GM12878 (cell line): ENCODE measurements at regions not wholly inside any gene's neighbourhood (a gene's known extent, or its start where the extent isn't known, plus 50 kb on each side); places are given as distances from the start of the nearest gene placed in this dataset.

Experiments
- ATAC-seq: fragments of 200-7000 bp; cut with Tn5 transposase; 3 replicates; pipeline ENCODE4 v1.9.1; 2020; ENCODE audit warnings: mild to moderate bottlenecking, moderate library complexity
- BruUV-seq: library from RNA; stranded (reverse); fragments of 400-500 nt; replicated peaks from 2 replicates; lab custom pipeline; 2021; lab: Mats Ljungman, UMichigan
- CTCF ChIA-PET: fragments of 300-600 bp; sonication (Branson Sonifier 250); formaldehyde crosslinking; extraction: SDS; loops from one replicate; lab custom pipeline; 2021; ENCODE audit warnings: inconsistent platforms; lab: Yijun Ruan, JAX
- POLR2A ChIA-PET: fragments of 350-600 bp; formaldehyde crosslinking; extraction: SDS; loops from one replicate; lab custom pipeline; 2021; ENCODE audit warnings: inconsistent platforms; lab: Charles Lee
- RAD21 ChIA-PET: fragments of 300-600 bp; sonication (Branson Sonifier 250); formaldehyde crosslinking; loops from one replicate; lab custom pipeline; 2023; ENCODE audit warnings: antibody characterized with exemption; ENCODE audit not compliant: unreplicated experiment; lab: Charles Lee
- SMC1A ChIA-PET: fragments of 300-600 bp; sonication (Branson Sonifier 250); formaldehyde crosslinking; loops from one replicate; lab custom pipeline; 2023; ENCODE audit not compliant: unreplicated experiment, uncharacterized antibody; lab: Charles Lee
- DNase-seq: peaks from one replicate; pipeline ENCODE4 v3.0.0-alpha.2; 2011; ENCODE audit warnings: low read depth, low spot score
- FAIRE-seq: peaks from 3 replicates; lab custom pipeline; 2011; peaks lifted over from hg19 to GRCh38; lab: Jason Lieb, UNC
- H2AFZ ChIP-seq: 2 replicates; pipeline ENCODE4 v1.6.0; 2011; ENCODE audit warnings: low read depth, low read length, control low read depth; ENCODE audit not compliant: control insufficient read depth
- H3K27ac ChIP-seq: 2 replicates; pipeline ENCODE4 v1.5.1; 2011; ENCODE audit warnings: control low read depth; ENCODE audit not compliant: control insufficient read depth, insufficient read depth
- H3K27me3 ChIP-seq, 2 experiments: replicated peaks in 1 of 2; 2 replicates each; pipeline versions ENCODE4 v1.6.0 to v1.6.1; 2011; ENCODE audit warnings: low read length in 1 of 2; ENCODE audit not compliant: control insufficient read depth in 2 of 2, insufficient read depth in 2 of 2
- H3K36me3 ChIP-seq, 2 experiments: 2 replicates each; pipeline ENCODE4 v1.5.1; 2011; ENCODE audit warnings: low read length in 1 of 2; ENCODE audit not compliant: control insufficient read depth in 2 of 2, insufficient read depth in 2 of 2
- H3K4me1 ChIP-seq: 2 replicates; pipeline ENCODE4 v1.6.1; 2011; ENCODE audit warnings: mild to moderate bottlenecking, low read length, moderate library complexity, mixed read lengths; ENCODE audit not compliant: control insufficient read depth, insufficient read depth
- H3K4me2 ChIP-seq: 2 replicates; pipeline ENCODE4 v1.6.0; 2011; ENCODE audit warnings: control low read depth; ENCODE audit not compliant: control insufficient read depth, insufficient read depth
- H3K4me3 ChIP-seq: fragments of 200-600 bp; sonication (generic); 2 replicates; pipeline ENCODE4 v1.5.1; 2016
- H3K79me2 ChIP-seq: 2 replicates; pipeline ENCODE4 v1.6.0; 2011; ENCODE audit warnings: low read length; ENCODE audit not compliant: control insufficient read depth, insufficient read depth
- H3K9ac ChIP-seq: 2 replicates; pipeline ENCODE4 v1.8.0; 2011; ENCODE audit warnings: low read length, control low read depth, mixed read lengths; ENCODE audit not compliant: control insufficient read depth, insufficient read depth
- H3K9me3 ChIP-seq: replicated peaks from 3 replicates; pipeline ENCODE4 v1.5.1; 2011; ENCODE audit warnings: mild to moderate bottlenecking, low read length; ENCODE audit not compliant: control insufficient read depth, insufficient read depth
- H4K20me1 ChIP-seq: 2 replicates; pipeline ENCODE4 v1.6.0; 2011; ENCODE audit not compliant: control insufficient read depth, insufficient read depth
- BCL11A ChIP-seq: IDR thresholded peaks from 2 replicates; pipeline ENCODE4 v1.6.1; 2011; ENCODE audit warnings: low read depth, low read length
- BCLAF1 ChIP-seq: fragments of 450-650 bp; IDR thresholded peaks from 2 replicates; pipeline ENCODE4 v1.6.1; 2017; ENCODE audit warnings: antibody characterized with exemption, mild to moderate bottlenecking, moderate library complexity
- EED ChIP-seq: sonication (generic); IDR thresholded peaks from 2 replicates; pipeline ENCODE4 v1.6.1; 2016; ENCODE audit warnings: antibody characterized with exemption, low read depth
- EP300 ChIP-seq, 2 experiments: fragments of 150-350 bp in 1 of 2; IDR thresholded peaks; 2 replicates each; pipeline ENCODE4 v1.6.1; 2011 to 2012; ENCODE audit warnings: low read depth in 2 of 2, low read length in 2 of 2, borderline replicate concordance in 1 of 2, improper control_type of control experiment in 1 of 2, inconsistent platforms in 1 of 2; ENCODE audit not compliant: control insufficient read depth in 1 of 2
- HCFC1 ChIP-seq: fragments of 150-350 bp; IDR thresholded peaks from 2 replicates; pipeline ENCODE4 v1.6.1; 2014; ENCODE audit warnings: low read length
- KLF5 ChIP-seq: fragments of 450-650 bp; IDR thresholded peaks from 2 replicates; pipeline ENCODE4 v1.6.1; 2014; ENCODE audit warnings: mild to moderate bottlenecking; ENCODE audit not compliant: partially characterized antibody
- LARP7 ChIP-seq: fragments of 450-650 bp; IDR thresholded peaks from 2 replicates; pipeline ENCODE4 v1.6.1; 2017; ENCODE audit warnings: mild to moderate bottlenecking
- MAX ChIP-seq: IDR thresholded peaks from 2 replicates; pipeline ENCODE4 v1.6.1; 2012; ENCODE audit warnings: low read depth, low read length, improper control_type of control experiment
- NBN ChIP-seq: fragments of 450-650 bp; IDR thresholded peaks from 2 replicates; pipeline ENCODE4 v1.6.1; 2016
- POLR2A ChIP-seq: IDR thresholded peaks from 2 replicates; pipeline ENCODE4 v1.6.1; 2011; ENCODE audit warnings: low read depth, mild to moderate bottlenecking, low read length
- SP1 ChIP-seq: IDR thresholded peaks from one replicate; pipeline ENCODE4 v1.6.1; 2011; ENCODE audit warnings: low read depth, low read length
- SUZ12 ChIP-seq: fragments of 200-600 bp; sonication (generic); IDR thresholded peaks from one replicate; pipeline ENCODE4 v1.6.1; 2018; ENCODE audit warnings: antibody characterized with exemption, mild to moderate bottlenecking; ENCODE audit not compliant: unreplicated experiment
- TBL1XR1 ChIP-seq: IDR thresholded peaks from 2 replicates; pipeline ENCODE4 v1.6.1; 2012; ENCODE audit warnings: low read depth, low read length, improper control_type of control experiment
- TCF3 ChIP-seq: IDR thresholded peaks from 2 replicates; pipeline ENCODE4 v1.6.1; 2012; ENCODE audit warnings: low read depth, mild to moderate bottlenecking, low read length, borderline replicate concordance; ENCODE audit not compliant: insufficient read depth
- ZNF384 ChIP-seq: IDR thresholded peaks from 2 replicates; pipeline ENCODE4 v1.6.1; 2012; ENCODE audit warnings: low read depth, mild to moderate bottlenecking, low read length, improper control_type of control experiment, borderline replicate concordance
- WGBS: methylation state at CpG from one replicate; pipeline ENCODE4 v1.1.6; 2016; ENCODE audit warnings: low lambda C conversion rate; ENCODE audit not compliant: insufficient replicate concordance, insufficient coverage; ENCODE audit errors: missing lambda C conversion rate; 5-methylcytosine and 5-hydroxymethylcytosine counted together
- in situ Hi-C: fragments of 300-500 bp; cut with MboI; formaldehyde crosslinking; loops from 9 replicates; pipeline ENCODE4 v1.14.3; 2018; ENCODE audit warnings: mixed read lengths
- intact Hi-C: fragments of 100-400 bp; cut with micrococcal nuclease; formaldehyde crosslinking; loops from one replicate; pipeline ENCODE4 v1.14.2; 2022; ENCODE audit not compliant: unreplicated experiment
- TF ChIP-seq, protein P1 (sequence below): IDR thresholded peaks from 2 replicates; pipeline ENCODE4 v1.6.1; 2012; ENCODE audit warnings: low read depth, low read length, improper control_type of control experiment
- TF ChIP-seq, protein P2 (sequence below): fragments of 450-650 bp; IDR thresholded peaks from 2 replicates; pipeline ENCODE4 v1.6.1; 2018; ENCODE audit warnings: borderline replicate concordance, mild to moderate bottlenecking; ENCODE audit not compliant: partially characterized antibody
- TF ChIP-seq, protein P3 (sequence below): fragments of 150-350 bp; IDR thresholded peaks from 2 replicates; pipeline ENCODE4 v1.6.1; 2014; ENCODE audit warnings: mild to moderate bottlenecking, low read depth, low read length

DNA sequence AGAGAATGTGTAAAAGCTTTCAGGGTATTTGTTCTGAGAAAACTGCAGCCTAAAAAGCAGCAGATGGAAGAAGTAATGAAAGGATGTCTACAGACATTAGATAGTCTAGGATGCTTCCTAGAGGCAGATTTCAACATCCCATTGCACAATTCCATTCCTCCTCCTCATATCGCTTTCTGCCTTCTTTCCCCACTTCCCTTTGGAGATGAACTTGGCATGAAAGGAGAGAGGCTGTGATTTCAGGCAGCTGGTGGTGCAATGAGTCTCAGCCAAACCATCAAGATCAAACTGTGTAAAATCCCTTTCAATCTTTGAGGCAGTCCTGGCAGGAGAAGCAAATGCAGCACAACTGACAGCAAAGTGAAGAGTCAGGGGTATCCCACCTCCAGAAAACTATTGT is 438.7 kb upstream of the KCNMB2 start:
- Histone ChIP-seq H2AFZ (no peak overlapping the region), H3K9me3 (no peaks in the 10 kb centered on the region), H3K4me1 (no peaks in the 10 kb centered on the region), H3K4me2 (no peak overlapping the region), H3K36me3 (no peaks in the 10 kb centered on the region), H3K4me3 (no peak overlapping the region), H3K27me3 (no peaks in the 10 kb centered on the region; a peak in 1 of 4 replicates), H3K9ac (no peak overlapping the region), H3K79me2 (no peaks in the 10 kb centered on the region), H3K27ac (no peak overlapping the region), H4K20me1 (no peaks in the 10 kb centered on the region)
- in situ Hi-C loops (no loop called here), intact Hi-C loops (no loop called here)
- TF ChIP-seq KLF5 (no peak), LARP7 (no peak), EED (no peak), BCLAF1 (no peak), SUZ12 (no peak), NBN (no peak), ZNF384 (no peak), SP1 (no peak), TBL1XR1 (no peak), EP300 (IDR thresholded peaks at IDR 0.05; ENCODE audit: borderline replicate concordance in 1 of 2, control insufficient read depth in 1 of 2, low read depth in 2 of 2, low read length in 2 of 2) (no peak), MAX (no peak), TCF3 (no peak), HCFC1 (no peak), BCL11A (no peak), POLR2A (no peak)
- TF ChIP-seq, protein P1, sequence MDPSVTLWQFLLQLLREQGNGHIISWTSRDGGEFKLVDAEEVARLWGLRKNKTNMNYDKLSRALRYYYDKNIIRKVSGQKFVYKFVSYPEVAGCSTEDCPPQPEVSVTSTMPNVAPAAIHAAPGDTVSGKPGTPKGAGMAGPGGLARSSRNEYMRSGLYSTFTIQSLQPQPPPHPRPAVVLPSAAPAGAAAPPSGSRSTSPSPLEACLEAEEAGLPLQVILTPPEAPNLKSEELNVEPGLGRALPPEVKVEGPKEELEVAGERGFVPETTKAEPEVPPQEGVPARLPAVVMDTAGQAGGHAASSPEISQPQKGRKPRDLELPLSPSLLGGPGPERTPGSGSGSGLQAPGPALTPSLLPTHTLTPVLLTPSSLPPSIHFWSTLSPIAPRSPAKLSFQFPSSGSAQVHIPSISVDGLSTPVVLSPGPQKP: no peak
- TF ChIP-seq, protein P2, sequence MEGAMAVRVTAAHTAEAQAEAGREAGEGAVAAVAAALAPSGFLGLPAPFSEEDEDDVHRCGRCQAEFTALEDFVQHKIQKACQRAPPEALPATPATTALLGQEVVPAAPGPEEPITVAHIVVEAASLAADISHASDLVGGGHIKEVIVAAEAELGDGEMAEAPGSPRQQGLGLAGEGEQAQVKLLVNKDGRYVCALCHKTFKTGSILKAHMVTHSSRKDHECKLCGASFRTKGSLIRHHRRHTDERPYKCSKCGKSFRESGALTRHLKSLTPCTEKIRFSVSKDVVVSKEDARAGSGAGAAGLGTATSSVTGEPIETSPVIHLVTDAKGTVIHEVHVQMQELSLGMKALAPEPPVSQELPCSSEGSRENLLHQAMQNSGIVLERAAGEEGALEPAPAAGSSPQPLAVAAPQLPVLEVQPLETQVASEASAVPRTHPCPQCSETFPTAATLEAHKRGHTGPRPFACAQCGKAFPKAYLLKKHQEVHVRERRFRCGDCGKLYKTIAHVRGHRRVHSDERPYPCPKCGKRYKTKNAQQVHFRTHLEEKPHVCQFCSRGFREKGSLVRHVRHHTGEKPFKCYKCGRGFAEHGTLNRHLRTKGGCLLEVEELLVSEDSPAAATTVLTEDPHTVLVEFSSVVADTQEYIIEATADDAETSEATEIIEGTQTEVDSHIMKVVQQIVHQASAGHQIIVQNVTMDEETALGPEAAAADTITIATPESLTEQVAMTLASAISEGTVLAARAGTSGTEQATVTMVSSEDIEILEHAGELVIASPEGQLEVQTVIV: no peak
- TF ChIP-seq, protein P3, sequence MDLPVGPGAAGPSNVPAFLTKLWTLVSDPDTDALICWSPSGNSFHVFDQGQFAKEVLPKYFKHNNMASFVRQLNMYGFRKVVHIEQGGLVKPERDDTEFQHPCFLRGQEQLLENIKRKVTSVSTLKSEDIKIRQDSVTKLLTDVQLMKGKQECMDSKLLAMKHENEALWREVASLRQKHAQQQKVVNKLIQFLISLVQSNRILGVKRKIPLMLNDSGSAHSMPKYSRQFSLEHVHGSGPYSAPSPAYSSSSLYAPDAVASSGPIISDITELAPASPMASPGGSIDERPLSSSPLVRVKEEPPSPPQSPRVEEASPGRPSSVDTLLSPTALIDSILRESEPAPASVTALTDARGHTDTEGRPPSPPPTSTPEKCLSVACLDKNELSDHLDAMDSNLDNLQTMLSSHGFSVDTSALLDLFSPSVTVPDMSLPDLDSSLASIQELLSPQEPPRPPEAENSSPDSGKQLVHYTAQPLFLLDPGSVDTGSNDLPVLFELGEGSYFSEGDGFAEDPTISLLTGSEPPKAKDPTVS: no peak
- WGBS: 0% methylated on average over 1 of the region's 1 CpG
- BruUV-seq: no TSS peak
- ChIA-PET SMC1A (no interaction called here), CTCF (no interaction called here), POLR2A (no interaction called here), RAD21 (no interaction called here)
- DNase-seq (no peak), FAIRE-seq (no peak), ATAC-seq (no peak)
